Cardiac muscle cell (in vitro differentiated cells and primary cell): ENCODE measurements at regions not wholly inside any gene's neighbourhood (a gene's known extent, or its start where the extent isn't known, plus 50 kb on each side); places are given as distances from the start of the nearest gene placed in this dataset.

Experiments used
- DNase-seq, 2 donors: peaks; one replicate each; pipeline versions ENCODE4 v3.0.0 to v3.0.0-alpha.2; 2010 to 2017; ENCODE audit warnings: low read depth in 1 of 2, low spot score in 1 of 2
- H3K27ac ChIP-seq: fragments of 200-600 bp; sonication (generic); 2 replicates; pipeline ENCODE4 v1.5.1; 2016
- H3K27me3 ChIP-seq: fragments of 200-600 bp; sonication (generic); 2 replicates; pipeline ENCODE4 v1.6.0; 2016; ENCODE audit warnings: control low read depth
- H3K36me3 ChIP-seq: fragments of 200-600 bp; sonication (generic); 2 replicates; pipeline ENCODE4 v1.5.1; 2016; ENCODE audit warnings: control low read depth
- H3K4me1 ChIP-seq: fragments of 200-600 bp; sonication (generic); 2 replicates; pipeline ENCODE4 v1.8.1; 2017; ENCODE audit warnings: low read depth, mild to moderate bottlenecking, mixed run types
- H3K4me3 ChIP-seq: fragments of 200-600 bp; sonication (generic); 2 replicates; pipeline ENCODE4 v1.5.1; 2016; ENCODE audit warnings: mild to moderate bottlenecking
- H3K9me3 ChIP-seq: fragments of 200-600 bp; sonication (generic); 2 replicates; pipeline ENCODE4 v1.5.1; 2017; ENCODE audit warnings: low read depth, mild to moderate bottlenecking, control low read depth
- TF ChIP-seq, protein P1 (sequence below): IDR thresholded peaks from 2 replicates; pipeline ENCODE4 v1.5.1; 2012; ENCODE audit warnings: low read depth, mild to moderate bottlenecking, low read length

DNA sequence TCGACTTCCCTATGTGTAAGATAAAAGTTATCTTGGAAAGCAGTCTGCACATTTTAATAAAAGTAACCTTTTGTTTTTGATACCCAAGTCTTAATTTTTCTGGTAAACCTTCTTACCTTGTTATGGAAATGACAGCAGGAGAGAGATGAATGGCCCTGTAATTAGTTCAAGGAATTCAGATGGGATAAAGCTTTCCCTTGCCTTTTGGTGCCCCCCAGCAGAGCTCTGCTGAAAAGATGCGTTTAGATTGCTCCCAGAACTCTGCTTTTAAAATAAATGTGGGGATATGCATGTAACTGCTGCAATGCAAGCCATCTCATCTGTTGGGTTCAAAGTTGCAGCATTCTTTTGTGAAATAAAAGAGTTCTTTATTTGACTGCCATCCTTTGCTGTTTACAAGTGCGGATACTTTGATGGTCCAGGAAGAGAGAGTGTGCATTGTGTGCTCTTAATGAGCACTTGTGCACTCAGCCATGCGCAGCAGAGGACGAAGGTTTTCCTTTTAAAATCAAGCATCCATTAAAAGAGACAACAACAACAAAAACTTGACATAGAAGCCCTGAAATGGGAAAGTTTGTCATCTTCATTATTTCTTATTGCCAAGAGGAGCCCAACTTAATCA, 176.7 kb upstream of the ST6GAL2 start:
- Histone ChIP-seq H3K4me1 (no peaks in the 10 kb centered on the region), H3K9me3 (no peaks in the 10 kb centered on the region), H3K27me3 (no peaks in the 10 kb centered on the region), H3K27ac (no peak overlapping the region), H3K36me3 (no peaks in the 10 kb centered on the region), H3K4me3 (no peak overlapping the region)
- no peak for DNase-seq
- TF ChIP-seq, protein P1, sequence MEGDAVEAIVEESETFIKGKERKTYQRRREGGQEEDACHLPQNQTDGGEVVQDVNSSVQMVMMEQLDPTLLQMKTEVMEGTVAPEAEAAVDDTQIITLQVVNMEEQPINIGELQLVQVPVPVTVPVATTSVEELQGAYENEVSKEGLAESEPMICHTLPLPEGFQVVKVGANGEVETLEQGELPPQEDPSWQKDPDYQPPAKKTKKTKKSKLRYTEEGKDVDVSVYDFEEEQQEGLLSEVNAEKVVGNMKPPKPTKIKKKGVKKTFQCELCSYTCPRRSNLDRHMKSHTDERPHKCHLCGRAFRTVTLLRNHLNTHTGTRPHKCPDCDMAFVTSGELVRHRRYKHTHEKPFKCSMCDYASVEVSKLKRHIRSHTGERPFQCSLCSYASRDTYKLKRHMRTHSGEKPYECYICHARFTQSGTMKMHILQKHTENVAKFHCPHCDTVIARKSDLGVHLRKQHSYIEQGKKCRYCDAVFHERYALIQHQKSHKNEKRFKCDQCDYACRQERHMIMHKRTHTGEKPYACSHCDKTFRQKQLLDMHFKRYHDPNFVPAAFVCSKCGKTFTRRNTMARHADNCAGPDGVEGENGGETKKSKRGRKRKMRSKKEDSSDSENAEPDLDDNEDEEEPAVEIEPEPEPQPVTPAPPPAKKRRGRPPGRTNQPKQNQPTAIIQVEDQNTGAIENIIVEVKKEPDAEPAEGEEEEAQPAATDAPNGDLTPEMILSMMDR = no peak

DNA sequence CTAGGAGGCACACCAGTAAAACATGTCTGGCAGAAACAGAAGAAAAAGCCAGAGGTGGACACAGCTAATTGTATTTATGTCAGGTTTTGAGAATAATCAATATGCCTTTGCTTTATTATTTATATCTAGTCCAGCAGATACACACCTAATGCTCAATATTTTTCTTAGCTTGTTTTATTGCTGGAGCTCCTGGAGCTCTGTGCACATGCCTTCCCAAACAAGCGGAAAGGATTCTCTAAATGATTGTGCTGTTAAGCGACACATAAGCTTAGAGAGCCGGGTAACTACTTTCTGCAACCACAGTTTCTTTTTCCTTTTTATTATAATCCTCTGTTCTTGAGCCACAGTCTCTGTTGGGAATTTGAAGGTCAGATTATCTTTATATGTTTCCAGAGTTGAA, 177.3 kb upstream of the ST6GAL2 start:
- Histone ChIP-seq H3K4me1 (no peaks in the 10 kb centered on the region), H3K9me3 (no peaks in the 10 kb centered on the region), H3K27me3 (no peaks in the 10 kb centered on the region), H3K27ac (no peak overlapping the region), H3K4me3 (no peak overlapping the region), H3K36me3 (no peaks in the 10 kb centered on the region)
- TF ChIP-seq, protein P1 = no peak
- DNase-seq = no peak

DNA sequence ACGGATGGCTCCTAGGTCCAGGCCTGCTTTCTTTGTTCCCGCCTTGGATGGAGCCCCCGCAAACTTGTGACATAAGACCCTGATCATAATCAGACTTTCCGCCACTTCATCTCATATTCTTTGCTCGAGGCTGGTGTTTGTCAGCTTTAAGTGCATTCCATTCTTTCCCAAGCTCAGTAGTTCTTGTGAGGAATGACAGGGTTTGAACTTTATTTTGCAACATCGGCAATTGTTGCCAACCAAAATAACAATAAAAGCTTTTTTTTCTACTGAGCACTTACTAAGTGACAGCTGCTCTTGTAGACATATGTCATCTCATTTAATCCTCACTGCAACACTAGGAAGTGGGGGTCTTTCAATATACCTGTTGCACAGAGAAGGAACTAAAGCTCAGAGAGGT, 178.8 kb upstream of the ST6GAL2 start:
- no peaks in the 10 kb centered on the region for H3K9me3 ChIP-seq
- H3K36me3 ChIP-seq = no peaks in the 10 kb centered on the region
- H3K27ac ChIP-seq = no peak overlapping the region
- no peaks in the 10 kb centered on the region for H3K27me3 ChIP-seq
- no peaks in the 10 kb centered on the region for H3K4me1 ChIP-seq
- DNase-seq = peak in 1 of 2 donors; percentile 20
- H3K4me3 ChIP-seq = no peak overlapping the region
- TF ChIP-seq, protein P1 = no peak

DNA sequence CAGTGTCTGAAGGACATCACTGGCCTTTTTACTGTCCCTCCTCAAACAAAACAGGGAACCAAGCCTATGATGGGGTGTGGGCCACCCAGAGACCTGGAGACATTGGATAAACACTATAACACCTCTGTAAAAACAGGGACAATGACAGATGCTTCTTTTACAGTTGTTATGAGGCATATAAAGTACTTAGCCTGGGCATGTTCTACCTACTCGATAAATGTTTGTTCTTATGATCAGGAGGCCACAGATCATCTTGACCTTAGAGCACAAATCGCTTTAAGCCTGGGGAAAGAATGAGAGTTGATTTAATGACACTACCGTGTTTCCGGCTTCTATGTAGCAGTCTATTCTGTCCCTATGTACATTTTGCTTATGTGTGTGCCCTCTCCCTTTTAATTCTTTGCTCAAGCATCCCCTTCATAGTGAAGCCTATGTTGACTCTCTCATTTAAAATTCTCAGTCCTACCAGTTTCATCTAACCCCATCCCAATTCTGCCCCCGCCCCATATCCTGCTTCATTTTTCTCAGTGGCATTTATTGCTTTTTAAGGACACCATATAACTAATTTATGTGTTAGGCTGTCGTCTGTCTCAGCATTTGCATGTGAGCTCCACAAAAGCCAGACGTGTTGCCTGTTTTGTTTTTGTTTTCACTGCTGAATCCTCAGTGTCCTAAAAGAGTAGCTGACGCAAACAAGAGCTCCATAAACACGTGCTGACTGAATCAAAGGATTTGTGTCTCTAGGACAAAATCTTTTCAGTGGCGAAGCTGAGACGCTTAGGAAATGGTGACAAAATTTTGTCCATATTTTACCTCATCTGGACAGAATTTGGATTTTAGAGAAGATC, 182.3 kb upstream of the ST6GAL2 start:
- Histone ChIP-seq H3K9me3 (no peaks in the 10 kb centered on the region), H3K4me3 (no peak overlapping the region), H3K4me1 (no peaks in the 10 kb centered on the region), H3K27ac (no peak overlapping the region), H3K36me3 (no peaks in the 10 kb centered on the region), H3K27me3 (no peaks in the 10 kb centered on the region)
- no peak for DNase-seq
- TF ChIP-seq, protein P1 = no peak

DNA sequence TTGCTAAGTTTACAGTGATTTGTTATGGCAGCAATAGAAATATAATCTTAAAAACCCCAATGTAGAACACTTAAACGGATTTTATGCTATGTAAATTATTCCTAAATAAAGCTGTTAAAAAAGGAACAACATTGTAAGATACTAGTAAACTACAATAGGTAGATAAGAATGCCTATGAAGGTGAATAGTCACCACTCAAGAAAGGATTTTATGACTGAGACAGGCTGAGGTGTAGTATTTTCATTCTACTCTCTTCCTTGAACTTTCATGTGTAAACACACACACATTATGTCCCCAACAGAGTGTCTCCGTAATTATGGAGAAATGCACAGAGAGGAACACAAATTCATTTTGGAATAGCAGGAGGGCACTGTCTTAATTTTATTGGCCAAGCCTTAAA, 183.9 kb upstream of the ST6GAL2 start:
- Histone ChIP-seq H3K9me3 (no peaks in the 10 kb centered on the region), H3K4me3 (no peak overlapping the region), H3K4me1 (no peaks in the 10 kb centered on the region), H3K27me3 (no peaks in the 10 kb centered on the region), H3K27ac (no peak overlapping the region), H3K36me3 (no peaks in the 10 kb centered on the region)
- TF ChIP-seq, protein P1 = no peak
- no peak for DNase-seq
